ENCODE measurements at regions not wholly inside any gene's neighbourhood (a gene's known extent, or its start where the extent isn't known, plus 50 kb on each side); places are given as distances from the start of the nearest gene placed in this dataset.

DNA sequence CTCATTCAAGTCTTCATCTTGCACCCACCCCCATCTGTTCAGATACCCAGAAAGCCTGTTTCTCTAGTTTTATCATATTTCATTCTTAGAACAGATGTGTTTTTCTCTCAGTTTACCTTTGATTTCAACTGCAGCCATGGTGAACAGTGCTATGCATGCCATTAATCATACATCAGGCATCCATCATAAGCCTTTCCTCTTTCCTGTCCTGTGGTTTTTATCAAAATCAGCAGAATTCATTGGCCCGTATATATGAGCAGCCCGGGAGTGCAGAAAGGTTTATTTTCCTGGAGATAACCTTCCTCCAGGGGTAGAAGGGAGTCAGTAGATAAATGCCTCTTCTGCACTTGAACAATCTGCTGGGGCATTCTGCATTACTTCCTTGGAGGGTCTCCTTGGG, 65.7 kb downstream of the IL21 start:
- TF ChIP-seq TBP (IDR thresholded peaks at IDR 0.05; ENCODE audit: low read depth, low read length) (no peak), ZNF274 (IDR thresholded peaks at IDR 0.05; ENCODE audit: borderline replicate concordance, extremely low read depth, low read length) (no peak)
- TF ChIP-seq, protein P1, sequence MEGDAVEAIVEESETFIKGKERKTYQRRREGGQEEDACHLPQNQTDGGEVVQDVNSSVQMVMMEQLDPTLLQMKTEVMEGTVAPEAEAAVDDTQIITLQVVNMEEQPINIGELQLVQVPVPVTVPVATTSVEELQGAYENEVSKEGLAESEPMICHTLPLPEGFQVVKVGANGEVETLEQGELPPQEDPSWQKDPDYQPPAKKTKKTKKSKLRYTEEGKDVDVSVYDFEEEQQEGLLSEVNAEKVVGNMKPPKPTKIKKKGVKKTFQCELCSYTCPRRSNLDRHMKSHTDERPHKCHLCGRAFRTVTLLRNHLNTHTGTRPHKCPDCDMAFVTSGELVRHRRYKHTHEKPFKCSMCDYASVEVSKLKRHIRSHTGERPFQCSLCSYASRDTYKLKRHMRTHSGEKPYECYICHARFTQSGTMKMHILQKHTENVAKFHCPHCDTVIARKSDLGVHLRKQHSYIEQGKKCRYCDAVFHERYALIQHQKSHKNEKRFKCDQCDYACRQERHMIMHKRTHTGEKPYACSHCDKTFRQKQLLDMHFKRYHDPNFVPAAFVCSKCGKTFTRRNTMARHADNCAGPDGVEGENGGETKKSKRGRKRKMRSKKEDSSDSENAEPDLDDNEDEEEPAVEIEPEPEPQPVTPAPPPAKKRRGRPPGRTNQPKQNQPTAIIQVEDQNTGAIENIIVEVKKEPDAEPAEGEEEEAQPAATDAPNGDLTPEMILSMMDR (IDR thresholded peaks at IDR 0.05; ENCODE audit: control extremely low read depth in 1 of 3, insufficient read depth in 1 of 3, low read depth in 1 of 3, low read length in 3 of 3) = no peak
